Common myeloid progenitor, CD34-positive (primary cell): ENCODE measurements at regions not wholly inside any gene's neighbourhood (a gene's known extent, or its start where the extent isn't known, plus 50 kb on each side); places are given as distances from the start of the nearest gene placed in this dataset.

Source experiments
- CTCF ChIA-PET: fragments of 350-600 bp; sonication (Branson Sonifier 250); formaldehyde crosslinking; loops from one replicate; lab custom pipeline; 2021; ENCODE audit warnings: antibody characterized with exemption; lab: Charles Lee
- POLR2A ChIA-PET: fragments of 350-600 bp; sonication (Branson Sonifier 250); formaldehyde crosslinking; loops from one replicate; lab custom pipeline; 2021; ENCODE audit warnings: antibody characterized with exemption; lab: Charles Lee
- DNase-seq, 3 donors: peaks; one replicate each; pipeline versions ENCODE4 v3.0.0 to v3.0.0-alpha.2; 2013
- H3K27ac ChIP-seq, 2 experiments: 1 replicate in 1 of 2; 2 replicates in 1 of 2; pipeline ENCODE4 v1.7.0; 2013; ENCODE audit warnings: inconsistent platforms in 2 of 2, low read length in 2 of 2, mild to moderate bottlenecking in 2 of 2, low read depth in 1 of 2, moderate library complexity in 1 of 2; ENCODE audit not compliant: severe bottlenecking in 2 of 2, insufficient read depth in 1 of 2, poor library complexity in 1 of 2
- H3K27me3 ChIP-seq, 5 experiments: replicated peaks in 2 of 5; 1 replicate in 3 of 5; 2 replicates in 2 of 5; pipeline versions ENCODE4 v1.6.1 to v1.7.0; 2013; ENCODE audit warnings: low read length in 4 of 5, mild to moderate bottlenecking in 2 of 5, moderate library complexity in 2 of 5, inconsistent platforms in 1 of 5; ENCODE audit not compliant: insufficient read depth in 5 of 5, control insufficient read depth in 4 of 5
- H3K36me3 ChIP-seq, 4 experiments: 1 replicate in 2 of 4; 2 replicates in 2 of 4; pipeline versions ENCODE4 v1.6.1 to v1.7.0; 2013; ENCODE audit warnings: low read length in 3 of 4, control low read depth in 1 of 4, mild to moderate bottlenecking in 1 of 4; ENCODE audit not compliant: control insufficient read depth in 4 of 4, insufficient read depth in 4 of 4
- H3K4me1 ChIP-seq, 4 experiments: 1 replicate in 3 of 4; 2 replicates in 1 of 4; pipeline versions ENCODE4 v1.6.1 to v1.7.1; 2013; ENCODE audit warnings: low read length in 3 of 4, mild to moderate bottlenecking in 3 of 4, control low read depth in 1 of 4, inconsistent platforms in 1 of 4, moderate library complexity in 1 of 4; ENCODE audit not compliant: control insufficient read depth in 4 of 4, insufficient read depth in 4 of 4; ENCODE audit errors: control extremely low read depth in 1 of 4
- H3K4me3 ChIP-seq, 7 experiments: 1 replicate in 4 of 7; 2 replicates in 3 of 7; pipeline versions ENCODE4 v1.5.1 to v1.7.0; 2013; ENCODE audit warnings: mild to moderate bottlenecking in 7 of 7, low read length in 6 of 7, moderate library complexity in 6 of 7, inconsistent platforms in 2 of 7, low read depth in 2 of 7, control low read depth in 1 of 7; ENCODE audit not compliant: insufficient read depth in 4 of 7, control insufficient read depth in 1 of 7; ENCODE audit errors: extremely low read depth in 1 of 7
- H3K9me3 ChIP-seq, 5 experiments: 1 replicate in 4 of 5; 2 replicates in 1 of 5; pipeline versions ENCODE4 v1.6.1 to v1.7.1; 2013; ENCODE audit warnings: low read length in 4 of 5, mild to moderate bottlenecking in 2 of 5, inconsistent platforms in 1 of 5, low read depth in 1 of 5, moderate library complexity in 1 of 5; ENCODE audit not compliant: control insufficient read depth in 4 of 5, insufficient read depth in 2 of 5; ENCODE audit errors: control extremely low read depth in 1 of 5
- WGBS: methylation state at CpG from one replicate; pipeline ENCODE4 v1.1.5; 2013; ENCODE audit not compliant: insufficient coverage; 5-methylcytosine and 5-hydroxymethylcytosine counted together

GRCh38 chr4:110975338-110975737 is 352.5 kb upstream of the PITX2 start:
- H3K4me1 ChIP-seq: no peaks in the 10 kb centered on the region
- H3K9me3 ChIP-seq: no peaks in the 10 kb centered on the region
- 91% methylated on average over 4 of the region's 6 CpGs for WGBS
- H3K4me3 ChIP-seq: no peak overlapping the region
- CTCF ChIA-PET: no interaction called here
- H3K27me3 ChIP-seq: peaks cover 0 to 7% (median 0%) of the 10 kb centered on the region in 5 experiments
- H3K27ac ChIP-seq: no peak overlapping the region
- POLR2A ChIA-PET: no interaction called here
- no peak for DNase-seq
- H3K36me3 ChIP-seq: no peaks in the 10 kb centered on the region

DNA sequence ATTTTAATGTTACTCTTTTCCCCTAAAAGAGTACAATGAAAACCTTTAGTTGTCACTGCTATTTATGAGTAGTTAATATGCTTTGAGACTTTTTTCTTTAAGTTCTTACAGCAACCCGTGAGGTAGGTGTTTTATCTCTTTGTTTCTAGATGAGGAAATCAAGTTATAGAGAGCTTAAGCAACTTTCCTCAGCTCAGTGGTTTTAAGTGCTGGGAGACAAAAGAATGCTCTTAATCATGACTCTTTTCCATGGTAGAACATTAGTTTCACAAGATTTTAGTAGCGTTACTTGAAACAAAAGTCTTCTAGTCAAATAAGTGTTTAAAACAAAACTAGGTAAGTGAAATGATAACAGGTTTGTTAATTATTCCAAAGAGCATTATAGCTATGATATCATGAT is 354.7 kb upstream of the PITX2 start:
- ChIA-PET POLR2A (no interaction called here), CTCF (no interaction called here)
- no peak overlapping the region for H3K4me3 ChIP-seq
- H3K9me3 ChIP-seq: no peaks in the 10 kb centered on the region
- no peaks in the 10 kb centered on the region for H3K4me1 ChIP-seq
- no peak overlapping the region for H3K27ac ChIP-seq
- H3K27me3 ChIP-seq: peaks cover 0 to 4% (median 0%) of the 10 kb centered on the region in 5 experiments
- WGBS: 100% methylated on average over 1 of the region's 2 CpGs
- H3K36me3 ChIP-seq: no peaks in the 10 kb centered on the region
- no peak for DNase-seq

- Histone ChIP-seq H3K36me3 (no peaks in the 10 kb centered on the region), H3K27ac (no peak overlapping the region), H3K27me3 (no peaks in the 10 kb centered on the region), H3K9me3 (no peaks in the 10 kb centered on the region), H3K4me1 (no peaks in the 10 kb centered on the region), H3K4me3 (no peak overlapping the region)
- CTCF ChIA-PET: no interaction called here
- DNase-seq: no peak
- 82% methylated on average over 1 of the region's 2 CpGs for WGBS
- POLR2A ChIA-PET: no interaction called here
Measured at GRCh38 chr4:110978761-110979160, 355.9 kb upstream of the PITX2 start.

DNA sequence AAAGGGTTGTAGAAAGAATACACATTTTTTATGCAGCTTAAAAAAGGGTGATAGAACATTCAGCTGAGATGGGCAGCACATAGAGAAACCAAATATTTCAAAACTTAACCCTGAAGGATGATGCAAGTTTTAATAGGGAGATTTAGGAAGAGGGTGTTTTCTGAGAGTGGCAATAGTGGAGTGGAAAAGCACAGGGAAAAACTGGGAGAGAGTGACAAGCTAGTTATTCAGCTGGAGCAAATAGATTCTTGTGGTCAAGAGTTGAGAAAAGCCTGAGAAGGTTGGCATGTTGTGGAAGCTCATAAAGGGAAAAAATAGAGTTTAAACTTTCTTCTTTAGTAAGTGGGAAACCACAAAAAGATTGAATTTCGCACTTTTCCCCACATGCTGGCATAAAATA is 359.6 kb upstream of the PITX2 start:
- POLR2A ChIA-PET: no interaction called here
- Histone ChIP-seq H3K4me1 (no peaks in the 10 kb centered on the region), H3K9me3 (no peaks in the 10 kb centered on the region), H3K27me3 (no peaks in the 10 kb centered on the region), H3K27ac (no peak overlapping the region), H3K36me3 (no peaks in the 10 kb centered on the region), H3K4me3 (no peak overlapping the region)
- CTCF ChIA-PET: no interaction called here
- no peak for DNase-seq
- WGBS: no CpG with 5 or more reads among the region's 1 CpG

DNA sequence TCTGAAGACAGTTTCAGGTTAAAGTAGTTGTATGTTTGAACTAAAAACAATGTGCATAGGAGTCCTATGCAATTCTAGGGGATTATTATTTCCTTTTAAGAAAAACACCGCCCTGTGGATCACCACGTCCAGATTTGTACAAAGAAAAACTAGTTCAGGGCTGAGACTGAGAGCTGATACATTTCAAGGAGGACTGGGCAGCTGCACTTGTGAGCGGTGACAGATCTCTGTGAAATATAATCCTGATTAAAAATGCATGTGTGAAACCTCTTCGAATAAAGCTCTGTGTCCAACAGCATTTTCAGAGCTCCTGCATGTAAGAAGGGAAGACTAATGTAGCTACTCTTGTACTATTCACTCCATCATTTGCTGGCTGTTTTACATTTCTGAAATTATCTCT is 365.8 kb upstream of the PITX2 start:
- CTCF ChIA-PET: no interaction called here
- no peak overlapping the region for H3K4me3 ChIP-seq
- H3K36me3 ChIP-seq: no peaks in the 10 kb centered on the region
- H3K27me3 ChIP-seq: no peaks in the 10 kb centered on the region
- no peak overlapping the region for H3K27ac ChIP-seq
- no peaks in the 10 kb centered on the region for H3K9me3 ChIP-seq
- 76% methylated on average over 3 of the region's 4 CpGs for WGBS
- DNase-seq: no peak
- POLR2A ChIA-PET: no interaction called here
- H3K4me1 ChIP-seq: no peaks in the 10 kb centered on the region

DNA sequence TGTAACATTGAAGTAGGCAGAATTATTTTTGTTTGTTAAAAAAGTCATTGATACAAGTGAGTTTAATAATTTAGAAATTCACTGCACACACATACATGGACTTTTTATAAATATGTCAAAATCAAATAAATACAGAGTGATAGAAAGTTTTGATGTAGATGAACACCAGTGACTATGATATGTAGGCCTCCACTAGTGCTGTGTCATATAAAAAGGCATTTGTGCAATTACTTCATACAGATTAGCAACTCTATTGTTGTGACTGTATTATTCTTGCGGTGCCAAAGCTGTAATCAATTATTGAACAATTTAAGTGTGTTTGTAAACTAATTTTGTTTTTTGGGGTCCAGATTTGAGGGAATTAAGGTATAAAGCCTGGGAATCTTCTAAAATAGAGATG is 366.2 kb upstream of the PITX2 start:
- POLR2A ChIA-PET: no interaction called here
- WGBS: no CpG with 5 or more reads among the region's 1 CpG
- no peaks in the 10 kb centered on the region for H3K9me3 ChIP-seq

GRCh38 chr4:110994781-110995180 is 371.9 kb upstream of the PITX2 start:
- WGBS: 90% methylated on average over 2 of the region's 2 CpGs
- Histone ChIP-seq H3K4me3 (no peak overlapping the region), H3K27ac (no peak overlapping the region), H3K36me3 (no peaks in the 10 kb centered on the region), H3K27me3 (no peaks in the 10 kb centered on the region), H3K9me3 (no peaks in the 10 kb centered on the region), H3K4me1 (no peaks in the 10 kb centered on the region)
- no peak for DNase-seq
- ChIA-PET POLR2A (no interaction called here), CTCF (no interaction called here)

More for the DNA sequence above, 366.2 kb upstream of the PITX2 start:
- Histone ChIP-seq H3K27me3 (no peaks in the 10 kb centered on the region), H3K36me3 (no peaks in the 10 kb centered on the region), H3K27ac (no peak overlapping the region), H3K4me3 (no peak overlapping the region), H3K4me1 (no peaks in the 10 kb centered on the region)
- CTCF ChIA-PET: no interaction called here
- no peak for DNase-seq
